GM12864 (cell line): ENCODE measurements at regions not wholly inside any gene's neighbourhood (a gene's known extent, or its start where the extent isn't known, plus 50 kb on each side); places are given as distances from the start of the nearest gene placed in this dataset.

Experiments used
- DNase-seq: peaks from one replicate; pipeline ENCODE4 v3.0.0-alpha.2; 2011; ENCODE audit warnings: low read depth
- H3K4me3 ChIP-seq: 2 replicates; pipeline ENCODE4 v1.5.1; 2011; ENCODE audit warnings: mild to moderate bottlenecking, low read depth, low read length, control low read depth
- CTCF ChIP-seq: IDR thresholded peaks from 2 replicates; pipeline ENCODE4 v1.5.1; 2011; ENCODE audit warnings: low read depth, mild to moderate bottlenecking, moderate library complexity, low read length, control low read depth, inconsistent platforms; ENCODE audit errors: missing control alignments

GRCh38 chr5:50964746-50965653, 298.6 kb downstream of the PARP8 start:
- TF ChIP-seq CTCF: no peak
- H3K4me3 ChIP-seq: no peak overlapping the region
- no peak for DNase-seq

- no peak overlapping the region for H3K4me3 ChIP-seq
Measured at GRCh38 chr5:50965654-50966375, 299.4 kb downstream of the PARP8 start.

GRCh38 chr5:50967009-50967562, 300.6 kb downstream of the PARP8 start:
- TF ChIP-seq CTCF: no peak
- H3K4me3 ChIP-seq: no peak overlapping the region; the same call in 1 of the 2 replicates
- no peak for DNase-seq

More at GRCh38 chr5:50965654-50966375, 299.4 kb downstream of the PARP8 start:
- no peak for TF ChIP-seq CTCF
- DNase-seq: no peak

GRCh38 chr5:50967563-50968355, 301.3 kb downstream of the PARP8 start:
- DNase-seq: no peak
- TF ChIP-seq CTCF: no peak
- peak overlapping the region; percentile 47 for H3K4me3 ChIP-seq

GRCh38 chr5:50968356-50969149, 302.1 kb downstream of the PARP8 start:
- DNase-seq: no peak
- no peak for TF ChIP-seq CTCF
- no peak overlapping the region for H3K4me3 ChIP-seq
